A172 (cell line): ENCODE measurements at regions not wholly inside any gene's neighbourhood (a gene's known extent, or its start where the extent isn't known, plus 50 kb on each side); places are given as distances from the start of the nearest gene placed in this dataset.
"Not testable (repeated sequence)": the region's sequence is repeated elsewhere in the genome, so short reads cannot be mapped to it uniquely, and the experiment has no call there.

Source experiments
- DNase-seq: peaks from one replicate; pipeline ENCODE4 v3.0.0-alpha.2; 2015; ENCODE audit warnings: low spot score

DNA sequence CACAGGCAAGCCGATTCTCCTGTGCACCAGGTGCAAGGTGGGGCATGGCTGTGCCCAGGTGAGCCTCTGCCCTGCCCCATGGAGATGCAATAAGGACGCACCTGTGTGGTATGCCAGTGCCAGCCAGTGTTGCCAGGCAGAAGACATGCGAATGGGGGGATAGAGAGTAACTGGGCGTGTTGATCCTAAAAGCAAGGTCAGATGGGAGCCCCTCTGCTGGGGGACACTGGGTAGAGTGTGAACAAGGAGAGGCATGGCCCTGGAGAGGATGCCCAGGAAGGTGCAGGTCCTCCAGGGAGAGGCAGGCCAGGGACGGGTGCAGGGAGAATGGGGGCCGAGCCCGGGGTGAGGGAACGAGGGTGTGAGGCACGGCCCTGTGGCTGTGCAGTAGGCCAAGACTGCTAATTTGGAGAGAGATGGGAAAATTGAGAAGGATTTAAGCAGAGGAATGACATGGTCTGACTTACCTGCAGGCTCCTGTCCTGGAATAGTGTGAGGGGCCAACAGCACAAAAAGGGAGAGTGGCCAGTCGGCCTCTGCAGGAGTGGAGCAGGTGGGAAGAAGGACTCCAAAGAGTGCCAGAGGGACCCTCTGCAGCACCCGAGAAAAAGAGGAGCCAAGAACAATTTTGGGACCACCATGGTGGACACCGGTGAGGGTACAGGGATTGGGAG is 690.4 kb upstream of the HS6ST1 start:
- no peak for DNase-seq

GRCh38 chr2:129009555-129010146 is 691.0 kb upstream of the HS6ST1 start:
- DNase-seq = no peak

DNA sequence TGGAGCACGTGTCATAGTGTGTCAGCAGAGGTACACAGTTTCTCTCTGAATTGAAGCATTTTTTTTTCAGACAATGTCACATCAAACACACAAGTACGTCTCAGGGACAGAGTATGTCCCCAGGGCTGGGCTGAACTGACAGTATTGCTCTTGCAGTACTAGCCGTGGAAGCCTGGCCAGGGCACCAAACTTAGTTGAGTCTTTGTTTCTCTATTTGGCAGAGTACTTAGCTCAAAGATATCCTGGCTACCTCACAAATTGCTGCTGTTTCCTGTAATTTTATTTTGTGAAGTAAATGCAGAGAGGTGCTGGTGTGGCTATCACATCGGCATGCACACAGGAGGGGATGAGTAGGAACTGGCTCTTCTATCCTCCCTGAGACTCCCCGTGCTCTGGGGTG is 691.6 kb upstream of the HS6ST1 start:
- DNase-seq = no peak

DNA sequence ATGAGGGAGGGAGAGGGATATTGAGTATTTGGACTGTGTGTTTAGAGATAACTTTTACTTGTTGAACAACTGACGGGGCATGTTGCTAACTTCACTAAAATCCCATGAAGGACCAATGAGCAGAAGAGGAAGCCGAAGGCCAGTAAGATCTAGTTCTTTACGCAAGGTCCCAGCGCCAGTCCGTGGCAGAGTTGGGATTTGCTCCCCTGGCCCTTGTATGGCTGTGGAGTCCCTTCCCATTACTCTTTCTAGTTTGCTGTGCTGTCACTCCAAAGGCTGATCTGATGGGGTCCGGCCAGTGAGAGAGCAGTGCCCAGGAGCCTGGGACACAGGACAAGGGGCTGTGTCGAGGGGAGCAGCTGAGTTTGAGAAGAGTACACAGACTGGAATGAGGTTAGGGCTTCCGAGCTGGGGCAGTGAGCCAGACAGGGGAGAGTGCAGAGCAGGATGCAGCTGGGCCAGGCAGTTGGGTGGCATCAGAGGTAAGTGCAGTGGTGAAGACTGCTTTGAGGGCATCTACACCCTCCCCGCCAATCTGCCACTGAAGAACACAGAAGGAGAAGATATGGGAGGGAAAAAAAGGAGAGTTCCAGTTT is 692.9 kb upstream of the HS6ST1 start:
- DNase-seq = no peak

DNA sequence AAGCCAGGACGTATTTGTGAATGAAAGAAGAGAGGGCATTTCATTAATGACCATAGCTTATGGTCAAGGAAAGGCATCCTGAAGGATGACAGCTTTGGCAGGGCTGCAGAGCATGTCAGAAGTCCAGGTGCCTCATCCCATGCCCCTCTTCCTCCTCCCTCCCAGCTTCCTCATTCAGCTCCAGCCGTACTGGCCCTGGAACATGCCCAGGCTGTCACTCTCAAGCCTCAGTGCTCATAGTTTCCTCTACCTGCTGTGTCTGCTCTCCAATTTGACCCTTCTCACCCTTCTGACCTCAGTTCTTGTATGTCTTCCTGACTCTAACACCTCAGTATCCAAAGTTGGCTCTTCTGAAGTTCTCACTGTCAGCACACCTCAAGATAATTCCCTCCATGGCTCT is 695.8 kb upstream of the HS6ST1 start:
- no peak for DNase-seq

DNA sequence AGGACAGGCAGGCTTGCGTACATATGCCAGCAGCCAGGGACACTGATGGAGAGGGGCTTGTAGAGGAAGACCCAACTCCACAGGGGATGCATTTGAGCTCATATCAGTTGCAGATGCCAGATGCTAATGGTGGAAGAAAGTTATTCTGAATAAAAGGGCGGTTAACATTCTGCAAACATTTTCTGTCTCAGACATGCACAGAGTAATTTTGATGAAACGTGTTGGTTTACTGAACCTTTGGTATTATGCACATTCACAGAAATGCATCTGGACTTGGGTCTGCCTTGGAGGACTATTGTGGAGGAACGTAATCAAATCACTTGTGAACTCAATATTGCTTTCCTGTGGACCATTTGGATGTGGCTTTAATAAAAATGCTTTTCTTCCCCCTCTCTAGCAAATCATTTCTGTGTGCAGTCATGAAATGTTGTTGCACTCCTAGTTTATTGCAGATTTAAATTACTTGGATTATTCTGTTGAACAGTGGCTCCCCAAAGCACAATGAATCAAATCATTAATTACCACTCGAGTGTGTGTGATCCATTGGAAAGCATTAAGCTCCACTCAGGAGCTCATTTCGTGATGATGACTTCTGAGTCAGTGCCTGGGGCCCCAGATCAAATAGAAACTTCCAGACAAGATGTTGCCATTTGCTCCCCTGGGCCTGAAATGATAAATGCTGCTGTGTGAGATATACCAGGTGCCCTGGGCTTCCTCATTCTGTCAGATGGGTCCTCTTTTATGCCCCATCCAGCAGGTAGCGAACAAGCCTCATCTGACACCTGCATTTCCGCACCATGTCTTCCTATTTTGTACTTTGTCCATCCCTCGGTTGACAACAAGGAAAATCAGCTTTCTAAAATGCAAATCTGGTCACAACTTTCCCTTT is 697.0 kb upstream of the HS6ST1 start:
- no peak for DNase-seq

DNA sequence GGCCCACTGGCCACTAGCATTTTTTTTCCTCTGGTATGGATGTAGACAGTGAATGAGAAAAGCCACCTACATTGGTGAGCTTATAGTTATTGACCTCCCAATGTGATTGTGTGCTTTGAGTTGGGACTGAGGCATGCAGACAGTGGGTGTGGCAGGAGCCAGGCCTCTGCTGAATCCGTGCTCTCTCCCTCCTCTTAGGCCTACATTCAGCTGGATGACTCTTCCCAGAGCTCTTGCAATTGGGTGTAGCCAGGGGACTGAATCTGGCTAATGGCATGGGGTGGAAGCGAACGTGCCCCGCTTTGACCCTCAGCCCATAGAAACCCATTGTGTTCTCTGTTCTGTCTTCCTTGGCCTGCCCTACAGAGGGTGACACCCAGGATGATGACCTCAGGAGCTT is 698.3 kb upstream of the HS6ST1 start:
- no peak for DNase-seq

GRCh38 chr2:129024796-129025195 is 706.1 kb upstream of the HS6ST1 start:
- no peak for DNase-seq

GRCh38 chr2:129035992-129036391 is 717.3 kb upstream of the HS6ST1 start:
- DNase-seq = no peak

GRCh38 chr2:129043677-129044076 is 725.0 kb upstream of the HS6ST1 start:
- DNase-seq = not testable (repeated sequence)

GRCh38 chr2:129046475-129046874 is 727.8 kb upstream of the HS6ST1 start:
- not testable (repeated sequence) for DNase-seq

- DNase-seq = no peak
These were observed 731.4 kb upstream of the HS6ST1 start for GRCh38 chr2:129050101-129050500.

- no peak for DNase-seq
These were observed 736.6 kb upstream of the HS6ST1 start for GRCh38 chr2:129055242-129055641.

DNA sequence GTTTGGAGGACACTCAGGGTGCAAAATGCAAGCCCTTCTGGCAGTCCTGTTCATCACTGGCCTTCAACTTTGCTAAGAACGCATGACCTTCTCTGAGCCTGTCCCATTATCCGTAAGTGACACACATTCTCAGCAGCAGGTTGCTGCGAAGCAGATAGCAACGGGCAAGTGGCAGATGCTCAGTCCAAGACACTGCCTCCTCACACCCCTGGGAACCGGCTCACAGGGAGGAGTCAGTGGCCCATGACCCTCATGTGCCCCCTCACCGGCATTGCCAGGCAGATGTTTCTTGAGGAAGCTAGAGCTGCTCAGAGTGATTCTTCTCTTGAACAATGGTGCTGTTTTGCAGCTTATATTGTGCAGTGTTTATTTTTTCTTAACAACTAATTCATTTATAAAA is 737.2 kb upstream of the HS6ST1 start:
- DNase-seq = no peak

GRCh38 chr2:129056309-129056958 is 737.8 kb upstream of the HS6ST1 start:
- DNase-seq = no peak

- no peak for DNase-seq
These were observed 738.3 kb upstream of the HS6ST1 start for GRCh38 chr2:129056959-129057317.

GRCh38 chr2:129058981-129059380 is 740.3 kb upstream of the HS6ST1 start:
- DNase-seq = no peak

GRCh38 chr2:129059476-129059875 is 740.8 kb upstream of the HS6ST1 start:
- DNase-seq = no peak

GRCh38 chr2:129061069-129061768 is 742.6 kb upstream of the HS6ST1 start:
- DNase-seq = peak; percentile 9

DNA sequence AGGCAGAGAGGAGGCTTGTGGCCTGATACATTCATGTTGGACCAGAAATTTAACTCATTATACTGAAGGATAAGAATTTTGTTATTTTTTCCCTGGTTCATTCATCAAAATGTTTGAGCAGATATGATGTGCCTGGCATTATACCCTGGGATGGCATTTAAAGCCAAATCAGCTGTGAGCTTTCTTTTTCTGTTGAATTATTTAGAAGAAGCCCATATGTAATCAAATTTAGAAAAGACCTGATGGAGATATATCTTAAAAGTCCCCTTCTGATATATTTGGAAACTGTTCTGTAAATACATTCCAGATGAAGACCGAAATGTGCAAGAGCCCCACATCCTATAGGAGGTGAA is 743.1 kb upstream of the HS6ST1 start:
- no peak for DNase-seq

DNA sequence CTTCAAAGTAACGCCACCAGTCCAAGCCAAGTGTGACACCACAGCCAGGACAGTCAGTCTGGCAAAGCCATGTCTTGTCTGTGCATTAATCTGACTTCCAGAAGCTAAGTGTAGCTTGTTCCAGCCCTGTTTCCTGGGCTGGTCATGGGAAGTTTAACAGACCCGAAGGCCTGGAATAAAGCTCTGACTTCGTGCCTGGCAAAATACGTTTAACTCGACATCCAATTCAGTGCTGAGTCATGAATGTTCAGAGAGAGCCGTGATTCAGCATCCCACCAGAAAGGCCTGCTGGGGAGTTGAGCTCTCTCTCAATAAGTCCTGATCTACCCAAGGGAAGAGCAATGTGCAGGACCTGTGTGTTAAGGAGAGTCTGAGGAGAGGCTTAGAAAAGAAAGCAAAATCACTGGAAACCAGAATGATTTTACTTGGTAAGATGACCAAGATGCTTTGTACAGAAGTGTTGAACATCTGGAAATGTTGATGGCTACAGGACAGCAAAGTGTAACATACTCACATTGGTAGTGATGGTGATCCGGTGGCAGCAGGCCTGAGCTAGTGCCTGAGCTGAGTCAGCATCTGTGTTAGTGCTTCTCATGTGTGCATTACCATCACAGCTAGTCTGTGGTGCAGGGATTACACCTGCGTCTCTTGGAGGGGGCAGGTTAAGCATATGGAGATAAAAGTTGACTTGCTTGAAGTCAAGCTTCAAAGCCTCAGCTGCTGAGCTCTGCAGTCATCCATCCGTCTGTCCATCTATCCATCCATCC is 743.7 kb upstream of the HS6ST1 start:
- no peak for DNase-seq
